ENCODE measurements at regions not wholly inside any gene's neighbourhood (a gene's known extent, or its start where the extent isn't known, plus 50 kb on each side); places are given as distances from the start of the nearest gene placed in this dataset.
A peak's percentile ranks its signal among the peaks of the same experiment; 100 is the strongest.

GRCh38 chr9:80233906-80234305, 662.1 kb downstream of the TLE4 start:
- no peak for DNase-seq (ENCODE audit: low read depth, low spot score)

DNA sequence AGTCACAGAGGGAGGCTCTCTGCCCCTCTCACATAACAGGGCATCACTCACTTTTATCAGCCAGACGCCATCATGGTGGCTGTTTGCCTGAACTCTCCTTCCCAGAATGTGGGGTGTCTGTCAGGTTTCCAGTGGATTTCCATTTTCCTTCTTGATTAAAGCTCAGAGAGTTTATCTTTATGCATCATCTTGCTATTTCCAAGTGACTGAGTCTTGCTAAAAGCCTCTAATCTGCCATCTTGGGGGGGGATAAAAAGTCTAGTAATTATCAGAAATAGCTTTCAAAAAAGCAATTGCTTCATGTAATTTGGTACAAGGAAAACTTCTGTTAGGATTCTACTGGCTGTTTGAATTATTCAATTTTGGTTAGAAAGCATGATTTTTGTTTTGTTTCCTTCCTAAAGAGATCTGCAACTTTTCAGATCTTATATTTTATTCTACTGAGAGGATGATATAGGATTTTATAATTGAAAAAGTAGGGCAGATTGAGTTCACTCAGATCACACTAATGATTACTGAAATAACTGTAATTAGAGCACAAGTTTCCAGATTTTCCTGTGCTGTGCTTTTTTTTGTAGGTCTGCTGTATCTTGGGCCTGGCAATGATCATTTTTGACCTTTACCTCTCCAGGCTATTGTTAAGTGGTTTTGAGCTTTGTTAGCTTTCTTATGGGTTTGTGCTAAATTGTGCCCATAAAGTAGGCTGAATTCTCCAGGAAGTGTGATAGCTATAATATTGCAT, 661.5 kb downstream of the TLE4 start:
- no peak for DNase-seq (ENCODE audit: low read depth, low spot score)

DNA sequence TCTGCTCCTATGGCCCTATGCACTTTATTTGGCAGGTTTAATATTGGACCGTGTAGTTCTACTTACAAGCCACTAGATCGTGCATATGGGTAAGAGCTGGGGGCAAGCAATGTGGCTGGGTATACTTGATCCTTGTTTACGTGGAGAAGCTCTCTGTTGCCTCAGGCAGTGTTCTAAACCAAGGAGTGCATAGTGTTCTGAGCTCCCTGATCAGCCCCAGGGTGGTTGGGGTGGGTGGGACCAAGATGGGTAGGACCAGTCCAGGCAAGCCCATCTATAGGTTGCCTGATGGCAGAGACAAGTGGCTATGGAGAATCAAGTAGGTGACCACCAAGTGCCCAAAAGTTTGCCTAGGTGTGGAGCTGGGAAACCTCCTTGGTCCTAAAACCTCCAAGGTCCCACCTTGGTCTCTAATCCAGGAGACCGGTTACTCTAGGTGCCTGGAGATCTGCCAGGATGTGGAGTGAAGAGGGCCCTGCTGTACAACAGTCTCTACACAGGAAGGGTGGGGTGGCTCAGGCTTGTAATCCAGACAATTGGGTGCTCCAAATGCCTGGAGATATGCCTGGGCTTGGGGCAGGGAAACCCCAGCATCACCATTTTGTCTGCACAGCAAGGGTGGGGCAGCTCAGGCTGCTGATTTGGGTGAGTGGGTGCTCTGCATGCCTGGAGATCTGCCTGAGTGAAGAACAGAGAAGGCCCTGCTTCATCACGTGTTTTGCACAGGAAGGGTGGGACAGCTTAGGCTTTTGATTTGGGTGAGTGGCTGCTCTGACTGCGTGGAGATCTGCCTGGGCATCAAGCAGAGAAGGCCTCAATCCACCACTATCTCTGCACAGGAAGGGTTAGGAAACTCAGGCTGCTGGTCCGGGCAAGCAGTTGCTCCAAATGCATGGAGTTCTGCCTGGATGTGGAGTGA, 659.8 kb downstream of the TLE4 start:
- peak; percentile 20 for DNase-seq (ENCODE audit: low read depth, low spot score)

DNA sequence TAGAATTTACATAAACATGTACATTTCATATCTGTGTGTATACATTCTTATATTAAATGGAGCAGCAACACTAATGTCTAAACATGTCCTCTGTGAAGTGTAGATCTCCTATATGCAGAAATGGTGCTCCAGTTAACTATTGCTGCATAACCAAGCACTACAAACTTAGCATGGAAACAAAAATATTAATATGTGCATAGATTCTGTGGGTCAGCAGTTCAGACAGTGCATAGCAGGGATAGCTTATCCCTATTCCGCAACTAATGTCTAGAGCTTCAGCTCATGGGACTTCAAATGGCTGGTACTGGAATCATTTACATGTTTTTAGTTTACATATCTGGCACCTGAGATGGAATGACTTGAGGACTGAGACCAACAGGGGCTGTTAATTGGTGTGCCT, 652.1 kb downstream of the TLE4 start:
- DNase-seq (ENCODE audit: low read depth, low spot score): no peak

- DNase-seq (ENCODE audit: low read depth, low spot score): no peak
Measured at GRCh38 chr9:80222466-80223169, 650.9 kb downstream of the TLE4 start.

- no peak for DNase-seq (ENCODE audit: low read depth, low spot score)
Measured at GRCh38 chr9:80218328-80218727, 646.6 kb downstream of the TLE4 start.

- DNase-seq (ENCODE audit: low read depth, low spot score): no peak
Measured at GRCh38 chr9:80213613-80214012, 641.8 kb downstream of the TLE4 start.

DNA sequence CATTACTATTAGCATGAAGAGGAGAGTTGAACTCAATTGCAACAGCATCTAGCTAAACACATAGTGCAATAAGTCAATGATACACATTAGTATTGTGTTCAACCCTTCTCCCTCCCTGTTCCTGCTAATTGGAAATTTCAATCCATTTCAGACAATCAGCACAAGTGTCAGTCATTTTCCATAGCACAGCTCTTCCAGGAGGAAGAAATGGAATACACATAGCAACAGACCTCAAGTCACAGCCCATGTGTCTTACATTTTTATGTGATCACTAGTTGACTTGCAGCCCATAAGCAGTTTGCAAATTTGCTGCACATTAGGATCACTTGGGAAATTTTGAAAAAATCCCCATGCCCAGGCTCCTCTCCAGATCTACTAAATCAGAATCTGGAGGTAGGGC, 636.9 kb downstream of the TLE4 start:
- no peak for DNase-seq (ENCODE audit: low read depth, low spot score)

DNA sequence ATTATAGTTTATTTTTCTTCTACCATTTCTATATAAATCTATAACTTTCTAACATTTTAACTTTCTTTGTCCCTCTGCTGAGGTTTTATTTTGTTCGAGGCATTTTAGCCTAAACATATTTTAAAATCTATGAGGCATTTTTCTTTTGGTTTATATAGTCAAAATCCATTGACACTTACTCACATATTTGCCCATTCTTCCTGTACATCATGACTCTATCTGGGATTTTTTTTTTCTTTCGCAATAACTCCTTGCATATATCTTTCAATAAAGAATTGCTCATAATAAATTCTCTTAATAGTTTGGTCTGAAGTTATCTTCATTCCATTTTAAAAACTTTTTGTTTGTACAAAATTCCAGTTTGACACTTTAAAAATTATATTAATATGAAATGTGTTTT, 632.3 kb downstream of the TLE4 start:
- DNase-seq (ENCODE audit: low read depth, low spot score): no peak

DNA sequence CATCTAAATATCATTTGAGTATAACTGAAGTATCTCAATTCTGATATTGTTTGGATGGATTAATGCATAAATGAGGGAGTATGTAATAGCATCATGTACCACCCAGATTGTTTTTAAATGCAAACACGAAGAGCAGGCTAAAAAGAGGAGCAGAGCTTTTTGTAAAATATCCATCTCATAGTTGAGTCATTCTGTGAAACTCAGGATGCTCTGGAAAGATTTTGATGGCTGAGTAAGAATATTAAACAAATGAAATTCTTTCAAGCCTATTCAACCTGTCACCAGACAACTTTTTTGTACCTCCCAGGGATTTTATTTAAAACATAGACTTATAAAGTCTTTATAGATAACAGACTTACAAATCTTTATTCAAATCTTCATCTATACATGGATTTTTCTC, 625.9 kb downstream of the TLE4 start:
- no peak for DNase-seq (ENCODE audit: low read depth, low spot score)

- no peak for DNase-seq (ENCODE audit: low read depth, low spot score)
Measured at GRCh38 chr9:80191108-80191507, 619.3 kb downstream of the TLE4 start.

- DNase-seq (ENCODE audit: low read depth, low spot score): no peak
Measured at GRCh38 chr9:80188579-80188978, 616.8 kb downstream of the TLE4 start.

GRCh38 chr9:80185112-80185738, 613.5 kb downstream of the TLE4 start:
- no peak for DNase-seq (ENCODE audit: low read depth, low spot score)

DNA sequence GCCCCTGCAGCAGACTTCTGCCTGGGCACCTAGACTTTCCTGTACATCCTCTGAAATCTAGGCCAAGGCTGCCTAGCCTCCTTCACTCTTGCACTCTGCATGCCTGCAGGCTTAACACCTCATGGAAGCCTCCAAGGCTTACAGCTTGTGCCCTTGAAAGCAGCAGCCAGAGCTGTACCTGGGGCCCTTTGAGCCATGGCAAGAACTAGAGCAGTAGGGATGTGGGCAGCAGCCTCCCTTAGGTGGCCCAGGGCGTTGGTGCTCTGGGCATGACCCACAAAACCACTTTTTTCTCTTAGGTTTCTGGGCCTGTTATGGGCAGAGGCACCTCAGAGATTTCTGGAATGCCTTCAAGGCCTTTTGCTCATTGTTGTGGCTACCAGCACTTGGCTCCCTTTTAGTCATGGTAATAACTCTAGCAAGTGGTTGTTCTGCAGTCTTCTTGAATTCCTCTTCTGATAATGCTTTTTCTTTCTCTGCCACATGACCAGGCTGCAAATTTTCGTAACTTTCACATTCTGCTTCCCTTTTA, 606.2 kb downstream of the TLE4 start:
- no peak for DNase-seq (ENCODE audit: low read depth, low spot score)

DNA sequence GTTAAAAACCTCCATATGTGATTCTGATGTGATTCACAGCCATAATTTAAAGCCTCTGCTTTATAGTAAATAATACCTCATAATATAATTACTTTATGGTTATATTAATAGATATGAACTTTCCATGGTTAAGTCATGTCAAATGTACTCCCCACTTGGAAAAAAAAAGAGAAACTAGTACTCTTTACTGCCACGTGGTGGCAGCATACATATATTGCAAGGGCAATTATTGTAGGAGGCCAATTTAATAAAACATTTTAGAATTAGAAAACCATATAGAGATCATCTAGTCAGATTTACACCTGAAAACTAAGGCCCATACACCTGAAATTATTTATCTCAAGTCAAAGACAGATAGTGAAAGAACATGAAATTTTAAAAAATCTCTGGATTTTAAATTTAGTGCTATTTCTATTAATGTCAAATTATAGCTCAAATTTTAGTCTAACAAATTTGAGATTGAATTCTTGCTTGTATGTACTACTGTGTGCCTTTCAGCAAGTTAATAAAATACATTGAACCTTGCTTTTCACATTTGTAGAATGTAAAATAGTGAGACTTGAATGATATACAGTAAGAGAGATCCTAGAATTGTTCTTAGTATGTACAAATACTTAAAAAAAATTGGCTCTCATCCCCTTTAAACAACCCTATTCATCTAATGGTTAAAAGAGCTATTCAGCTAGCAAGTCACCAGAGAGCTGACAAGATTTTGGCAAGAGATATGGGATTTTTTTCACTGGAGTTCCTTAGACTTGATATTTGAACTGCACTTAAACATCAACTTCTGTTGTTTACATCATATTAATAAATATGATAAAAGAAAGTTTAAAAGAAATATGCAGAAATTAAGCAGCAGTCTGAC, 603.8 kb downstream of the TLE4 start:
- DNase-seq (ENCODE audit: low read depth, low spot score): no peak

GRCh38 chr9:80163889-80164288, 592.1 kb downstream of the TLE4 start:
- DNase-seq (ENCODE audit: low read depth, low spot score): no peak

GRCh38 chr9:80158554-80159170, 586.9 kb downstream of the TLE4 start:
- DNase-seq (ENCODE audit: low read depth, low spot score): no peak

- DNase-seq (ENCODE audit: low read depth, low spot score): no peak
Measured at GRCh38 chr9:80158131-80158530, 586.4 kb downstream of the TLE4 start.

DNA sequence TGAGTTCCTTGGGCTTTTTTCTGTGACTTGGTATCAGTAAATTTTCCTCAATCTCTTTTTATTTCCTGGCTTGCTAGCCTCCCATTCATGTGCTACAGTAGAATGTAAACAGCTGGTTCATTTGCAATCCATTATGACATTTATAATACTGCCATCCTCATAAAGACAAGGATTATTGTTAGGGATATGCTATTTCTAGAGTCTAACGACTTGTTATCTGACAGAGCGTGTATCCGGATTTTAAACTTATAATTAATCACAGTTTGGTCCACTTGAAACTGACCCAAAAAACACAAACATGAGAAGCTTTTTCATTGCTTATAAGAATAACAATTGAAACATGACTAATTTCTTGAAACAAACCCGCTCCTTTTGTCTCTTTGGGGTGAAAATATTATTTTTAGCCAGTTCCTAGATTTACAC, 585.8 kb downstream of the TLE4 start:
- no peak for DNase-seq (ENCODE audit: low read depth, low spot score)
